ENCODE measurements at regions not wholly inside any gene's neighbourhood (a gene's known extent, or its start where the extent isn't known, plus 50 kb on each side); places are given as distances from the start of the nearest gene placed in this dataset.

- Mint-ChIP-seq H3K4me1 (ENCODE audit: low read depth, unreplicated experiment) (no peaks in the 10 kb centered on the region), H3K36me3 (ENCODE audit: low read depth, unreplicated experiment) (no peaks in the 10 kb centered on the region), H3K4me3 (ENCODE audit: unreplicated experiment) (no peak overlapping the region), H3K27ac (ENCODE audit: unreplicated experiment) (no peak overlapping the region), H3K27me3 (ENCODE audit: low read depth, unreplicated experiment) (peaks cover 4% of the 10 kb centered on the region), H3K9me3 (ENCODE audit: unreplicated experiment) (no peaks in the 10 kb centered on the region)
- Histone ChIP-seq H4K20me1 (ENCODE audit: insufficient read depth, low read length) (no peaks in the 10 kb centered on the region), H3K27ac (ENCODE audit: low read depth, low read length) (no peak overlapping the region), H3K79me2 (ENCODE audit: insufficient read depth, low read length) (no peaks in the 10 kb centered on the region), H3K27me3 (ENCODE audit: insufficient read depth, low read length) (no peaks in the 10 kb centered on the region), H3K9ac (ENCODE audit: low read length) (no peak overlapping the region), H3K4me2 (ENCODE audit: low read length) (no peak overlapping the region), H3K9me3 (ENCODE audit: insufficient read depth, low read depth, low read length) (no peaks in the 10 kb centered on the region), H3K4me1 (ENCODE audit: insufficient read depth, low read length) (no peaks in the 10 kb centered on the region), H3K4me3 (ENCODE audit: insufficient read depth, low read depth, low read length) (no peak overlapping the region), H2AFZ (ENCODE audit: low read depth, low read length) (no peak overlapping the region), H3K36me3 (ENCODE audit: insufficient read depth, low read length) (no peaks in the 10 kb centered on the region)
- no peak for FAIRE-seq
- TF ChIP-seq CTCF (IDR thresholded peaks at IDR 0.05; ENCODE audit: insufficient read depth, low read depth, low read length) (no peak), EZH2 (IDR thresholded peaks at IDR 0.05; ENCODE audit: insufficient read depth, low read length) (no peak)
- no peak for DNase-seq (ENCODE audit: low read depth)
Measured at GRCh38 chr11:128153697-128154048, 433.7 kb downstream of the ETS1 start.

GRCh38 chr11:128152796-128153696, 434.3 kb downstream of the ETS1 start:
- Mint-ChIP-seq H3K27ac (ENCODE audit: unreplicated experiment) (no peak overlapping the region), H3K9me3 (ENCODE audit: unreplicated experiment) (no peaks in the 10 kb centered on the region), H3K4me1 (ENCODE audit: low read depth, unreplicated experiment) (no peaks in the 10 kb centered on the region), H3K36me3 (ENCODE audit: low read depth, unreplicated experiment) (no peaks in the 10 kb centered on the region), H3K27me3 (ENCODE audit: low read depth, unreplicated experiment) (peaks cover 8% of the 10 kb centered on the region), H3K4me3 (ENCODE audit: unreplicated experiment) (no peak overlapping the region)
- H3K36me3 ChIP-seq (ENCODE audit: insufficient read depth, low read length), result no peaks in the 10 kb centered on the region
- DNase-seq (ENCODE audit: low read depth), result no peak
- H3K9me3 ChIP-seq (ENCODE audit: insufficient read depth, low read depth, low read length), result no peaks in the 10 kb centered on the region
- no peak overlapping the region for H3K4me2 ChIP-seq (ENCODE audit: low read length)
- no peak for FAIRE-seq
- H4K20me1 ChIP-seq (ENCODE audit: insufficient read depth, low read length), result no peaks in the 10 kb centered on the region
- no peaks in the 10 kb centered on the region for H3K27me3 ChIP-seq (ENCODE audit: insufficient read depth, low read length)
- H3K79me2 ChIP-seq (ENCODE audit: insufficient read depth, low read length), result no peaks in the 10 kb centered on the region
- TF ChIP-seq CTCF (IDR thresholded peaks at IDR 0.05; ENCODE audit: insufficient read depth, low read depth, low read length), result no peak
- no peak for TF ChIP-seq EZH2 (IDR thresholded peaks at IDR 0.05; ENCODE audit: insufficient read depth, low read length)
- H3K4me3 ChIP-seq (ENCODE audit: insufficient read depth, low read depth, low read length), result no peak overlapping the region
- H3K9ac ChIP-seq (ENCODE audit: low read length), result no peak overlapping the region
- no peaks in the 10 kb centered on the region for H3K4me1 ChIP-seq (ENCODE audit: insufficient read depth, low read length)
- H2AFZ ChIP-seq (ENCODE audit: low read depth, low read length), result no peak overlapping the region
- no peak overlapping the region for H3K27ac ChIP-seq (ENCODE audit: low read depth, low read length)

- FAIRE-seq, result no peak
- TF ChIP-seq CTCF (IDR thresholded peaks at IDR 0.05; ENCODE audit: insufficient read depth, low read depth, low read length), result no peak
- no peak for TF ChIP-seq EZH2 (IDR thresholded peaks at IDR 0.05; ENCODE audit: insufficient read depth, low read length)
- no peak overlapping the region for H3K27ac Mint-ChIP-seq (ENCODE audit: unreplicated experiment)
- H3K4me1 ChIP-seq (ENCODE audit: insufficient read depth, low read length), result no peaks in the 10 kb centered on the region
- H3K9me3 Mint-ChIP-seq (ENCODE audit: unreplicated experiment), result no peaks in the 10 kb centered on the region
- H4K20me1 ChIP-seq (ENCODE audit: insufficient read depth, low read length), result no peaks in the 10 kb centered on the region
- no peak overlapping the region for H3K9ac ChIP-seq (ENCODE audit: low read length)
- peaks cover 8% of the 10 kb centered on the region for H3K27me3 Mint-ChIP-seq (ENCODE audit: low read depth, unreplicated experiment)
- H3K4me3 ChIP-seq (ENCODE audit: insufficient read depth, low read depth, low read length), result no peak overlapping the region
- DNase-seq (ENCODE audit: low read depth), result no peak
- no peak overlapping the region for H3K4me2 ChIP-seq (ENCODE audit: low read length)
- no peak overlapping the region for H3K27ac ChIP-seq (ENCODE audit: low read depth, low read length)
- no peaks in the 10 kb centered on the region for H3K36me3 Mint-ChIP-seq (ENCODE audit: low read depth, unreplicated experiment)
- no peaks in the 10 kb centered on the region for H3K4me1 Mint-ChIP-seq (ENCODE audit: low read depth, unreplicated experiment)
- H2AFZ ChIP-seq (ENCODE audit: low read depth, low read length), result no peak overlapping the region
- H3K9me3 ChIP-seq (ENCODE audit: insufficient read depth, low read depth, low read length), result no peaks in the 10 kb centered on the region
- H3K27me3 ChIP-seq (ENCODE audit: insufficient read depth, low read length), result no peaks in the 10 kb centered on the region
- H3K36me3 ChIP-seq (ENCODE audit: insufficient read depth, low read length), result no peaks in the 10 kb centered on the region
- no peaks in the 10 kb centered on the region for H3K79me2 ChIP-seq (ENCODE audit: insufficient read depth, low read length)
- H3K4me3 Mint-ChIP-seq (ENCODE audit: unreplicated experiment), result no peak overlapping the region
Measured at GRCh38 chr11:128151780-128152179, 435.6 kb downstream of the ETS1 start.

All from astrocyte (in vitro differentiated cells and primary cell).